Activated CD4-positive, alpha-beta memory T cell treated with anti-CD3 and anti-CD28 coated beads for 36 hours (primary cell): ENCODE measurements at regions not wholly inside any gene's neighbourhood (a gene's known extent, or its start where the extent isn't known, plus 50 kb on each side); places are given as distances from the start of the nearest gene placed in this dataset.
"Not testable (repeated sequence)": the region's sequence is repeated elsewhere in the genome, so short reads cannot be mapped to it uniquely, and the experiment has no call there.

Experiments used
- CTCF ChIA-PET: fragments of 350-600 bp; sonication (Branson Sonifier 250); formaldehyde crosslinking; loops from one replicate; lab custom pipeline; 2021; ENCODE audit warnings: antibody characterized with exemption, inconsistent platforms; lab: Charles Lee
- POLR2A ChIA-PET: fragments of 350-600 bp; sonication (Branson Sonifier 250); formaldehyde crosslinking; loops from one replicate; lab custom pipeline; 2021; ENCODE audit warnings: antibody characterized with exemption; lab: Charles Lee
- DNase-seq: peaks from one replicate; pipeline ENCODE4 v3.0.0-alpha.2; 2020
- H3K27ac Mint-ChIP-seq: one replicate; pipeline ENCODE4 v1.8.0; 2021; ENCODE audit warnings: mixed read lengths
- H3K27me3 Mint-ChIP-seq: one replicate; pipeline ENCODE4 v1.8.0; 2021; ENCODE audit warnings: mixed read lengths
- H3K36me3 Mint-ChIP-seq: one replicate; pipeline ENCODE4 v1.8.0; 2021; ENCODE audit warnings: mixed read lengths
- H3K4me1 Mint-ChIP-seq: one replicate; pipeline ENCODE4 v1.8.0; 2021; ENCODE audit warnings: low read depth, mixed read lengths
- H3K4me3 Mint-ChIP-seq: one replicate; pipeline ENCODE4 v1.8.0; 2021; ENCODE audit warnings: mild to moderate bottlenecking, mixed read lengths
- H3K9me3 Mint-ChIP-seq: one replicate; pipeline ENCODE4 v1.8.0; 2021; ENCODE audit warnings: mixed read lengths
- intact Hi-C: fragments of 100-400 bp; cut with micrococcal nuclease; formaldehyde crosslinking; loops from one replicate; pipeline ENCODE4 v1.15.1; 2023

DNA sequence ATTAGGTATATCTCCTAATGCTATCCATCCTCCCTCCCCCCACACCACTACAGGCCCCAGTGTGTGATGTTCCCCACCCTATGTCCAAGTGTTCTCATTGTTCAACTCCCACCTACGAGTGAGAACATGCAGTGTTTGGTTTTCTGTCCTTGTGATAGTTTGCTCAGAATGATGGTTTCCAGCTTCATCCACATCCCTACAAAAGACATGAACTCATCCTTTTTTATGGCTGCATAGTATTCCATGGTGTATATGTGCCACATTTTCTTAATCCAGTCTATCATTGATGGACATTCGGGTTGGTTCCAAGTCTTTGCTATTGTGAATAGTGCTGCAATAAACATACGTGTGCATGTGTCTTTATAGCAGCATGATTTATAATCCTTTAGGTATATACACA lies 53.8 kb upstream of the HIVEP2 start:
- CTCF ChIA-PET, intact Hi-C loops, DNase-seq, H3K27ac Mint-ChIP-seq, H3K9me3 Mint-ChIP-seq, H3K27me3 Mint-ChIP-seq, H3K36me3 Mint-ChIP-seq, POLR2A ChIA-PET, H3K4me3 Mint-ChIP-seq, H3K4me1 Mint-ChIP-seq: not testable (repeated sequence)

DNA sequence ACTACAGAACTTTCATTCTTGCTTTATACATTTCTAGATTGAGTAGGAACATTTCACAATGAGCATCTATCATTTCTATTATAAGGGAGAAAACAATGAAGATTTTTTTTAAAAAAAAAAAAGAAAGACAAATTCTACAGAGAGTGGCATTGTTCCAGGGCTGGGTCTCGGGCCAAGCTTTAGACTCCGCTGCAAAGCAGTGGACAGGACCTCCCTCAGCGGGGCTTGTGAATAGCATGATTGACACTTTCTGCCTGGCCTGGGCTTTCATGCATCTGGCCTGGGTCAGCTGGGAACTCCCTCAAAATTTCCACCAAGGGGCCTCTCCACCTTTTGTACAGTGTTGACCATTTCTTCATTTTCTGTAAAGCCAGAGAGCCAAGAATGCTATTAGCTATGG lies 55.8 kb upstream of the HIVEP2 start:
- no peaks in the 10 kb centered on the region for H3K27me3 Mint-ChIP-seq
- no peak overlapping the region for H3K27ac Mint-ChIP-seq
- no peaks in the 10 kb centered on the region for H3K36me3 Mint-ChIP-seq
- no peaks in the 10 kb centered on the region for H3K4me1 Mint-ChIP-seq
- intact Hi-C loops: no loop called here
- H3K9me3 Mint-ChIP-seq: peaks cover 10% of the 10 kb centered on the region
- ChIA-PET CTCF (interaction anchor here (1.2 kb wide), 1 partner anchor 13 kb away, joined by 4 read pairs; no protein-coding TSS in a partner anchor), POLR2A (no interaction called here)
- no peak for DNase-seq
- no peak overlapping the region for H3K4me3 Mint-ChIP-seq

DNA sequence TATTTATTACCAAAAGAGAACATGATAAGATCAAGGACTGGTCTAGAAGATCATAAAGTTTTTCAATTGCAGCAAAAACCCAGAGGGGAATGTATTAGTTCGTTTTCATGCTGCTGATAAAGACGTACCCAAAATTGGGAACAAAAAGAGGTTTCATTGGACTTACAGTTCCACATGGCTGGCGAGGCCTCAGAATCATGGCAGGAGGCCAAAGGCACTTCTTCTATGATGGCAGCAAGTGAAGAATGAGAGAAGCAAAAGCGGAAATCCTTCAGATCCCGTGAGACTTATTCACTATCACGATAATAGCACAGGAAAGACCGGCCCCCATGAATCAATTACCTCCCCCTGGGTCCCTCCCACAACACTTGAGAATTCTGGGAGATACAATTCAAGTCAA lies 57.7 kb upstream of the HIVEP2 start:
- Mint-ChIP-seq H3K4me1 (no peaks in the 10 kb centered on the region), H3K4me3 (no peak overlapping the region), H3K27ac (no peak overlapping the region), H3K27me3 (no peaks in the 10 kb centered on the region), H3K36me3 (no peaks in the 10 kb centered on the region), H3K9me3 (peaks cover 10% of the 10 kb centered on the region)
- intact Hi-C loops: no loop called here
- POLR2A ChIA-PET: no interaction called here
- CTCF ChIA-PET: interaction anchor here (1.5 kb wide), 1 partner anchor 24 kb away, joined by 4 read pairs; no protein-coding TSS in a partner anchor
- no peak for DNase-seq

DNA sequence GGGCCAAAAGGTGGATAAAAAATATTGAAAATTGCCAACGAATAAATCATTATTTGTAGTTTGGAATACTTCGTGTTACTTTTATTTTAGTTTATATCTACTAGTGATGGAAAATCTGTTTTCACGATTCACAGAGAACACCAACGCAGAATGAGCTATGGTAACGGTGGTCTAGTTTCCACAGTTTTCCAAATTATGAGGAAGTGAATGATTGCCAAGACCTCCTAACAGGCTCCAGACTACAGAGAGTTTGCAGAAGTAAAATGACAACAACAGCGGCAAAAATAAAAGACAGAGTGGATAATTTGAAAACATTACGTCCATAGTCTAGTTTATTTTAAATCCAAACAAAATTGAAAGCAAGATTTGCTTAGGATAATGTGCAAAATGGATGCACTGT lies 57.0 kb upstream of the AIG1 start:
- peaks cover 7% of the 10 kb centered on the region for H3K9me3 Mint-ChIP-seq
- CTCF ChIA-PET: interaction anchor here (1.5 kb wide), 1 partner anchor 23 kb away, joined by 4 read pairs; no protein-coding TSS in a partner anchor
- no peaks in the 10 kb centered on the region for H3K27me3 Mint-ChIP-seq
- H3K4me3 Mint-ChIP-seq: no peak overlapping the region
- H3K36me3 Mint-ChIP-seq: no peaks in the 10 kb centered on the region
- no peaks in the 10 kb centered on the region for H3K4me1 Mint-ChIP-seq
- POLR2A ChIA-PET: no interaction called here
- no peak for DNase-seq
- no peak overlapping the region for H3K27ac Mint-ChIP-seq
- intact Hi-C loops: no loop called here

DNA sequence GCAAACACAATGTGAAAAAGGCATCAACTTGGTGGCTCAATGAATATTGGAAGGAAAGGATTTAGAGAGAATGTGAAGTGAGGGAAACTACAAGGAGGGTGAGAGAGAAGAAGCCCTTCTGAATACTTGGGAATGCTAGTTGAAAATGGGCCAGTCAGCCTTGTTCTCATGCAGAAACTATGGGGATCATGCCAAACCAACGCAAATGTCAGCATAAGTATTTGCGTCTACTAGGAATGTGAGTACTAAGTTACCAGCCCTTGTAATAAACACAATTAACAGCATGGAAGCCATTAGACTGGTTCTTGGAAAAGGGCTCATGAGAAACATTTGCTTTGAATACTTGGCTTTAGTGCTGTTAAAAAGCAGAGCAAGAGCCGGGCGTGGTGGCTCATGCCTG lies 54.9 kb upstream of the AIG1 start:
- intact Hi-C loops: no loop called here
- ChIA-PET CTCF (no interaction called here), POLR2A (no interaction called here)
- Mint-ChIP-seq H3K27me3 (no peaks in the 10 kb centered on the region), H3K27ac (no peak overlapping the region), H3K4me1 (no peaks in the 10 kb centered on the region), H3K36me3 (no peaks in the 10 kb centered on the region), H3K9me3 (no peaks in the 10 kb centered on the region), H3K4me3 (no peak overlapping the region)
- DNase-seq: no peak

DNA sequence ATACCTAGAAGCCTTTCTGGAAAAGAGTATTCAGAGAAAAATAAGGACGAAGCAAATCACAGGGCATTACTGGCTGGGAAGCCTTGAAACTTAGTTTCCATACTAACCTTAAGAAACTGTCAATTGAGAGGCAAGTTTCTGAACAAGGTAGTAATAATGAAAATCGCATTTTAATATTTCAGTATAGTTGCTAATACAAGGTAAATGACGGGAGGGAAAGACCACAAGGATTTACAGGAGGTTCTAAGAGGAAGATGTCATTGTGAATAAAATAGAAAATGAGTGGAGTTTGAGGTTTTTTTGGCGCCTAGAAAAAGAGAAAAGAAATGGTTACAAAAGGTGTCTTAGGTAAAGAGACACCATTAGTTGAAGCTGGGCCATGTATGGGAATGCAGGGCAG lies 53.9 kb upstream of the AIG1 start:
- intact Hi-C loops: no loop called here
- DNase-seq: no peak
- Mint-ChIP-seq H3K27ac (no peak overlapping the region), H3K4me1 (no peaks in the 10 kb centered on the region), H3K9me3 (no peaks in the 10 kb centered on the region), H3K27me3 (no peaks in the 10 kb centered on the region), H3K4me3 (no peak overlapping the region), H3K36me3 (no peaks in the 10 kb centered on the region)
- CTCF ChIA-PET: no interaction called here
- POLR2A ChIA-PET: no interaction called here

DNA sequence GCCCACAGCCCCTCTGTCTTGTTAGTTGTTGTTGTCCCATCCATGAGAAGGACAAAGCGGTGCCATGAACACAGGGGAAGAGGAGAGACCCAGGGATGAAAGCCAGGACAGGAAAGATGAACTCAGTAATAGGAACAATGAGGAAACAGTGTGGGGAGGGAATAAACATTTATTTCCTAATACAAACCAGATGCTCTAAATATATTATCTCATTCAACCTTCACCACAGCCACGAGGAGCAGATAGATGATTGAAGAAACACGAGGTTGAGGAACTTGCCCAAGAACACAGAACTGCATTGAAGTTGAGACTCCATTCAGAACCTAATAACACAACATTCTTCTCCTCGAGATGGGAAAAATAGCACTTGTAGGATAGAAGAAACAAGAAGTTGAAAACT lies 53.0 kb upstream of the AIG1 start:
- DNase-seq: no peak
- Mint-ChIP-seq H3K27ac (no peak overlapping the region), H3K4me3 (no peak overlapping the region), H3K27me3 (no peaks in the 10 kb centered on the region), H3K9me3 (no peaks in the 10 kb centered on the region), H3K4me1 (no peaks in the 10 kb centered on the region), H3K36me3 (no peaks in the 10 kb centered on the region)
- CTCF ChIA-PET: no interaction called here
- intact Hi-C loops: no loop called here
- POLR2A ChIA-PET: no interaction called here

DNA sequence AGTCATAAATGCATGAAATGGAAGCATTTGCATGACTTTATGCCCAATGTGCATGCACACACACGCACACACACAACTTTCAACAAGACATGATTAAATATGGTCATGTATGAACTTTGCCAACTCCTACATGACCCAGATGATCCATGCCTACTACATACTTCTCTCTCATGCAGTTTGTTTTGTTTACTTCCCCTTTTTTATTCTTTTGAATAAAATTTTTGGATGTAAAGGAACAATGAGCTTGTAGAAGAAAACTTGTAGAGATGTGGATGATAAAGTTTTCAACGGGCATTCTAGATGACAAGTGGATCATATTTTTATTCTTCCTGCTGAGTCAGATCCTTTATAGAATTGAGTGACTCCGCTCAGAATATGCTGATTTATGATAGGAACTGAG lies 50.8 kb upstream of the AIG1 start:
- ChIA-PET POLR2A (no interaction called here), CTCF (interaction anchor here (1.1 kb wide), 1 partner anchor 17 kb away, joined by 4 read pairs; no protein-coding TSS in a partner anchor)
- no peak overlapping the region for H3K4me3 Mint-ChIP-seq
- no peak overlapping the region for H3K27ac Mint-ChIP-seq
- H3K27me3 Mint-ChIP-seq: no peaks in the 10 kb centered on the region
- DNase-seq: no peak
- no peaks in the 10 kb centered on the region for H3K9me3 Mint-ChIP-seq
- intact Hi-C loops: no loop called here
- H3K36me3 Mint-ChIP-seq: no peaks in the 10 kb centered on the region
- peaks cover under 1% of the 10 kb centered on the region for H3K4me1 Mint-ChIP-seq
